K562 (cell line): ENCODE measurements at regions not wholly inside any gene's neighbourhood (a gene's known extent, or its start where the extent isn't known, plus 50 kb on each side); places are given as distances from the start of the nearest gene placed in this dataset.

Source experiments
- ATAC-seq: fragments of 200-7000 bp; cut with Tn5 transposase; 3 replicates; pipeline ENCODE4 v1.9.1; 2020; ENCODE audit warnings: moderate library complexity
- BruUV-seq: library from RNA; stranded (reverse); fragments of 400-500 nt; replicated peaks from 2 replicates; lab custom pipeline; 2021; lab: Mats Ljungman, UMichigan
- CTCF ChIA-PET: fragments of 300-600 bp; formaldehyde crosslinking; extraction: SDS; loops from one replicate; lab custom pipeline; 2021; ENCODE audit warnings: low intra/inter-chr PET ratio; lab: Yijun Ruan, JAX
- POLR2A ChIA-PET: fragments of 300-600, 350-650 bp; sonication (Branson Sonifier 250); formaldehyde crosslinking; extraction: SDS; loops from one replicate; lab custom pipeline; 2021; ENCODE audit warnings: antibody characterized with exemption, inconsistent platforms; lab: Yijun Ruan, JAX
- DNase-seq, 4 experiments: peaks; one replicate each; pipeline versions ENCODE4 v3.0.0 to v3.0.0-alpha.2; 2011 to 2018; ENCODE audit warnings: low spot score in 3 of 4, mixed read lengths in 3 of 4; ENCODE audit errors: extremely low read depth in 1 of 4
- FAIRE-seq: peaks from 2 replicates; lab custom pipeline; 2011; peaks lifted over from hg19 to GRCh38; lab: Jason Lieb, UNC
- H2AFZ ChIP-seq: 2 replicates; pipeline ENCODE4 v1.6.0; 2011; ENCODE audit warnings: low read depth, low read length, control low read depth, inconsistent platforms
- H3K27ac ChIP-seq: fragments of 200-600 bp; 3 replicates; pipeline ENCODE4 v1.8.0; 2011; ENCODE audit warnings: low read depth, mild to moderate bottlenecking, control low read depth, inconsistent platforms, low read length, moderate library complexity, mixed read lengths; ENCODE audit errors: extremely low read depth
- H3K27me3 ChIP-seq, 2 experiments: fragments of 300-600 bp in 1 of 2; 2 replicates in 1 of 2; 3 replicates in 1 of 2; pipeline versions ENCODE4 v1.6.0 to v1.8.0; 2011; ENCODE audit warnings: inconsistent platforms in 2 of 2, low read length in 2 of 2, mild to moderate bottlenecking in 1 of 2, mixed read lengths in 1 of 2, moderate library complexity in 1 of 2; ENCODE audit not compliant: control insufficient read depth in 2 of 2, insufficient read depth in 2 of 2
- H3K36me3 ChIP-seq: fragments of 300-600 bp; 3 replicates; pipeline ENCODE4 v1.8.0; 2011; ENCODE audit warnings: mild to moderate bottlenecking, low read length, inconsistent platforms; ENCODE audit not compliant: control insufficient read depth, insufficient read depth
- H3K4me1 ChIP-seq, 2 experiments: fragments of 200-600 bp in 1 of 2; replicated peaks in 1 of 2; 2 replicates in 1 of 2; 3 replicates in 1 of 2; pipeline versions ENCODE4 v1.5.1 to v1.8.0; 2011; ENCODE audit warnings: inconsistent platforms in 2 of 2, low read length in 2 of 2, mild to moderate bottlenecking in 1 of 2, mixed read lengths in 1 of 2, moderate library complexity in 1 of 2; ENCODE audit not compliant: control insufficient read depth in 2 of 2, insufficient read depth in 2 of 2
- H3K4me2 ChIP-seq: 2 replicates; pipeline ENCODE4 v1.6.1; 2011; ENCODE audit warnings: low read length, control low read depth, inconsistent platforms, mixed read lengths; ENCODE audit not compliant: insufficient read depth
- H3K4me3 ChIP-seq: fragments of 200-600 bp; sonication (generic), shearing (Covaris generic); 2 replicates; pipeline ENCODE4 v1.5.1; 2016; ENCODE audit warnings: control low read depth, inconsistent platforms
- H3K79me2 ChIP-seq: fragments of 200-600 bp; 3 replicates; pipeline ENCODE4 v1.8.0; 2011; ENCODE audit warnings: low read length, inconsistent platforms; ENCODE audit not compliant: control insufficient read depth, insufficient read depth
- H3K9ac ChIP-seq, 2 experiments: 2 replicates each; pipeline versions ENCODE4 v1.6.0 to v1.6.1; 2011; ENCODE audit warnings: low read depth in 2 of 2, low read length in 2 of 2, control low read depth in 1 of 2, inconsistent platforms in 1 of 2, mild to moderate bottlenecking in 1 of 2, mixed read lengths in 1 of 2; ENCODE audit not compliant: insufficient read depth in 1 of 2
- H3K9me1 ChIP-seq: one replicate; pipeline ENCODE4 v1.6.0; 2011; ENCODE audit warnings: inconsistent platforms, mild to moderate bottlenecking, low read length, moderate library complexity; ENCODE audit not compliant: control insufficient read depth, insufficient read depth
- H3K9me3 ChIP-seq: replicated peaks from 2 replicates; pipeline ENCODE4 v1.5.1; 2011; ENCODE audit warnings: low read depth, low read length, inconsistent platforms; ENCODE audit not compliant: control insufficient read depth, insufficient read depth
- H4K20me1 ChIP-seq: replicated peaks from 2 replicates; pipeline ENCODE4 v1.6.1; 2011; ENCODE audit warnings: low read length, inconsistent platforms, mixed read lengths; ENCODE audit not compliant: control insufficient read depth, insufficient read depth
- FIP1L1 ChIP-seq: fragments of 200-400 bp; formaldehyde crosslinking; IDR thresholded peaks from 2 replicates; pipeline ENCODE4 v1.6.1; 2018; ENCODE audit warnings: mild to moderate bottlenecking, low read depth, low read length; ENCODE audit not compliant: poor library complexity, severe bottlenecking
- LCOR ChIP-seq: sonication (generic); formaldehyde crosslinking; IDR thresholded peaks from 2 replicates; pipeline ENCODE4 v1.8.0; 2022; ENCODE audit warnings: mild to moderate bottlenecking, missing genetic modification reagents
- POU5F1 ChIP-seq: fragments of 150-350 bp; IDR thresholded peaks from 2 replicates; pipeline ENCODE4 v1.6.1; 2014; ENCODE audit warnings: borderline replicate concordance, low read length, low read depth, mild to moderate bottlenecking; ENCODE audit not compliant: partially characterized antibody
- ZNF23 ChIP-seq: fragments of 250-450 bp; sonication (Bioruptor Pico); IDR thresholded peaks from 2 replicates; pipeline ENCODE4 v1.4.0; 2020; ENCODE audit warnings: mild to moderate bottlenecking
- ZNF695 ChIP-seq: fragments of 450-650 bp; formaldehyde crosslinking; IDR thresholded peaks from 2 replicates; pipeline ENCODE4 v1.4.0; 2020; ENCODE audit warnings: mild to moderate bottlenecking, moderate library complexity
- WGBS: fragments of 100-300 bp; shearing (Covaris generic); methylation state at CpG from one replicate; pipeline ENCODE4 v1.1.6; 2016; ENCODE audit warnings: low coverage, mixed read lengths; ENCODE audit not compliant: insufficient coverage; ENCODE audit errors: missing lambda C conversion rate; 5-methylcytosine and 5-hydroxymethylcytosine counted together
- in situ Hi-C: fragments of 300-500 bp; cut with MboI; formaldehyde crosslinking; loops from 4 replicates; pipeline ENCODE4 v1.15.0; 2018; ENCODE audit warnings: inconsistent platforms, mixed read lengths
- intact Hi-C: fragments of 100-400 bp; cut with micrococcal nuclease; formaldehyde crosslinking; loops from 2 replicates; pipeline ENCODE4 v1.14.2; 2022
- TF ChIP-seq, protein P1 (sequence below): fragments of 450-650 bp; IDR thresholded peaks from 2 replicates; pipeline ENCODE4 v1.6.1; 2017; ENCODE audit warnings: antibody characterized with exemption, mild to moderate bottlenecking
- TF ChIP-seq, protein P2 (sequence below): fragments of 250-450 bp; sonication (Bioruptor Pico); IDR thresholded peaks from 2 replicates; pipeline ENCODE4 v1.8.0; 2022; ENCODE audit warnings: moderate library complexity, mild to moderate bottlenecking, inconsistent platforms
- TF ChIP-seq, protein P3 (sequence below): fragments of 250-450 bp; sonication (Bioruptor Pico); IDR thresholded peaks from 2 replicates; pipeline ENCODE4 v1.4.0; 2020; ENCODE audit warnings: borderline replicate concordance

DNA sequence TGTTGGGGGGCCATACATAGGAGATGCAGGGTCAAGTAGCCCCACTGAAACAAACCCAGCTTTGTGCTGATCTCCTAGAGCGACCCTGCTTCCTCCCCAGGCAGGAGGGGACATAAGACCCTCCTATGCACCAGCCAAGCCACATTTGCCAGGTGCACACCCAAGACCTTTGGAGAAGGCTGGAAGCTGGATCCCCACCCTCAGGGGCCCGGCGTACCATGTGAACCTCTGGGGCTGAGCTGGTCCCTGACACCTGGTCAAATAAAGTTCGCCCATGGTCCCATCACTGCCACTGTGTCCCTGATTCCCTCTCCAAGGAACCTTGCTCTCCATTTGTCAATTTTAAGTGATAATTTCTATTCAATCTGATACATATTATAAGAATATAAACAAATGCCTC lies 162.1 kb upstream of the VASH1 start (continued):
- TF ChIP-seq, protein P1, sequence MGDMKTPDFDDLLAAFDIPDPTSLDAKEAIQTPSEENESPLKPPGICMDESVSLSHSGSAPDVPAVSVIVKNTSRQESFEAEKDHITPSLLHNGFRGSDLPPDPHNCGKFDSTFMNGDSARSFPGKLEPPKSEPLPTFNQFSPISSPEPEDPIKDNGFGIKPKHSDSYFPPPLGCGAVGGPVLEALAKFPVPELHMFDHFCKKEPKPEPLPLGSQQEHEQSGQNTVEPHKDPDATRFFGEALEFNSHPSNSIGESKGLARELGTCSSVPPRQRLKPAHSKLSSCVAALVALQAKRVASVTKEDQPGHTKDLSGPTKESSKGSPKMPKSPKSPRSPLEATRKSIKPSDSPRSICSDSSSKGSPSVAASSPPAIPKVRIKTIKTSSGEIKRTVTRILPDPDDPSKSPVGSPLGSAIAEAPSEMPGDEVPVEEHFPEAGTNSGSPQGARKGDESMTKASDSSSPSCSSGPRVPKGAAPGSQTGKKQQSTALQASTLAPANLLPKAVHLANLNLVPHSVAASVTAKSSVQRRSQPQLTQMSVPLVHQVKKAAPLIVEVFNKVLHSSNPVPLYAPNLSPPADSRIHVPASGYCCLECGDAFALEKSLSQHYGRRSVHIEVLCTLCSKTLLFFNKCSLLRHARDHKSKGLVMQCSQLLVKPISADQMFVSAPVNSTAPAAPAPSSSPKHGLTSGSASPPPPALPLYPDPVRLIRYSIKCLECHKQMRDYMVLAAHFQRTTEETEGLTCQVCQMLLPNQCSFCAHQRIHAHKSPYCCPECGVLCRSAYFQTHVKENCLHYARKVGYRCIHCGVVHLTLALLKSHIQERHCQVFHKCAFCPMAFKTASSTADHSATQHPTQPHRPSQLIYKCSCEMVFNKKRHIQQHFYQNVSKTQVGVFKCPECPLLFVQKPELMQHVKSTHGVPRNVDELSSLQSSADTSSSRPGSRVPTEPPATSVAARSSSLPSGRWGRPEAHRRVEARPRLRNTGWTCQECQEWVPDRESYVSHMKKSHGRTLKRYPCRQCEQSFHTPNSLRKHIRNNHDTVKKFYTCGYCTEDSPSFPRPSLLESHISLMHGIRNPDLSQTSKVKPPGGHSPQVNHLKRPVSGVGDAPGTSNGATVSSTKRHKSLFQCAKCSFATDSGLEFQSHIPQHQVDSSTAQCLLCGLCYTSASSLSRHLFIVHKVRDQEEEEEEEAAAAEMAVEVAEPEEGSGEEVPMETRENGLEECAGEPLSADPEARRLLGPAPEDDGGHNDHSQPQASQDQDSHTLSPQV = no peak
- TF ChIP-seq, protein P2, sequence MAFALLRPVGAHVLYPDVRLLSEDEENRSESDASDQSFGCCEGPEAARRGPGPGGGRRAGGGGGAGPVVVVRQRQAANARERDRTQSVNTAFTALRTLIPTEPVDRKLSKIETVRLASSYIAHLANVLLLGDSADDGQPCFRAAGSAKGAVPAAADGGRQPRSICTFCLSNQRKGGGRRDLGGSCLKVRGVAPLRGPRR (CRISPR knock-in tag) = no peak

DNA sequence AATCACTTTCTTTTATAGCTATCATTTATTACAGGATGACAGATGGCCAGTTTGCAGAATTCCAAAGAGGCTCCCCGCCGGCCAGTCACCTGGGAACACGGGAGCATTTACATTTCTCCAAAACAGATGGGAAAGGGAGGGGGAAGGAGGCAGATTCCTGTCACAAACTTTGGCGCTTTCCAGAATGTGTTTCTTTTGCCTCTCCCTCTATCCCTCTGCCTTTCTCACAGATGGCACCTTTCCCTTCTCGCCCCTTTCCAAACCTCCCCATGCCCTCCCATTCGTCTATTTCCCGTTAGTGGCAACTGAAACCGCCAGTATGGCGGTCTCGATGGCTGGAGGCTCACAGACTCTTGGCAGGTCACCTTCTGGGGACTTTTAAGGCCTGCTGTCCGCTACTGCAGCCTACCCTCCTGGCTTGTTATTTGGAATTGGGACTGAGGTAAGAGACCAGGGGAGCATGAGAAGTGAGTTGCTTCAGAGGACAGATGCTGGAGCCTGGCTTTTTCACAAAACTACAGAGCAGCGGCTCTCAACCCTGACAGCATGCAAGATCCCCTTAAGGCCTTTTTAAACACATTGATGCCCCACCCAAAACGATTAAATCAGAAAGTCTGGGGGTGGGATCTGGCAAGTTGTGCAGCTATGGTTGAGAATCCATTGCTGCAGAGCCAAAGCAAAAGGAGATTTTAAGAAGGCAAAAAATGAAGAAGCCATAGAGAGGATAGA lies 161.5 kb upstream of the VASH1 start:
- TF ChIP-seq FIP1L1 (no peak), ZNF695 (CRISPR knock-in tag) (no peak), ZNF23 (CRISPR knock-in tag) (no peak), LCOR (CRISPR knock-in tag) (no peak), POU5F1 (no peak)
- TF ChIP-seq, protein P3, sequence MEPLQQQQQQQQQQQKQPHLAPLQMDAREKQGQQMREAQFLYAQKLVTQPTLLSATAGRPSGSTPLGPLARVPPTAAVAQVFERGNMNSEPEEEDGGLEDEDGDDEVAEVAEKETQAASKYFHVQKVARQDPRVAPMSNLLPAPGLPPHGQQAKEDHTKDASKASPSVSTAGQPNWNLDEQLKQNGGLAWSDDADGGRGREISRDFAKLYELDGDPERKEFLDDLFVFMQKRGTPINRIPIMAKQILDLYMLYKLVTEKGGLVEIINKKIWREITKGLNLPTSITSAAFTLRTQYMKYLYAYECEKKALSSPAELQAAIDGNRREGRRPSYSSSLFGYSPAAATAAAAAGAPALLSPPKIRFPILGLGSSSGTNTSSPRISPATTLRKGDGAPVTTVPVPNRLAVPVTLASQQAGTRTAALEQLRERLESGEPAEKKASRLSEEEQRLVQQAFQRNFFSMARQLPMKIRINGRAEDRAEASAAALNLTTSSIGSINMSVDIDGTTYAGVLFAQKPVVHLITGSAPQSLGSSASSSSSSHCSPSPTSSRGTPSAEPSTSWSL (CRISPR knock-in tag) = no peak
- no peak for FAIRE-seq
- H3K9me3 ChIP-seq = no peaks in the 10 kb centered on the region
- BruUV-seq = no TSS peak
- POLR2A ChIA-PET = interaction anchor here (0.7 kb wide), 1 partner anchor 114 kb away, joined by 3 read pairs; no protein-coding TSS in a partner anchor
- no peaks in the 10 kb centered on the region for H4K20me1 ChIP-seq
- WGBS = 6% methylated on average over 6 of the region's 13 CpGs
- no peak overlapping the region for H2AFZ ChIP-seq
- H3K36me3 ChIP-seq = no peaks in the 10 kb centered on the region
- no peak overlapping the region for H3K27ac ChIP-seq
- H3K4me1 ChIP-seq = no peaks in the 10 kb centered on the region
- in situ Hi-C loops = no loop called here
- no peak overlapping the region for H3K4me2 ChIP-seq
- no peaks in the 10 kb centered on the region for H3K9me1 ChIP-seq
- H3K9ac ChIP-seq = no peak overlapping the region
- intact Hi-C loops = no loop called here
- peaks cover 5 to 23% of the 10 kb centered on the region in 2 experiments; a peak in 4 of 5 replicates for H3K27me3 ChIP-seq
- no peak for ATAC-seq
- no peaks in the 10 kb centered on the region for H3K79me2 ChIP-seq
- no peak for DNase-seq
- no peak overlapping the region for H3K4me3 ChIP-seq
- CTCF ChIA-PET = no interaction called here
